ENCODE measurements at regions not wholly inside any gene's neighbourhood (a gene's known extent, or its start where the extent isn't known, plus 50 kb on each side); places are given as distances from the start of the nearest gene placed in this dataset.

DNA sequence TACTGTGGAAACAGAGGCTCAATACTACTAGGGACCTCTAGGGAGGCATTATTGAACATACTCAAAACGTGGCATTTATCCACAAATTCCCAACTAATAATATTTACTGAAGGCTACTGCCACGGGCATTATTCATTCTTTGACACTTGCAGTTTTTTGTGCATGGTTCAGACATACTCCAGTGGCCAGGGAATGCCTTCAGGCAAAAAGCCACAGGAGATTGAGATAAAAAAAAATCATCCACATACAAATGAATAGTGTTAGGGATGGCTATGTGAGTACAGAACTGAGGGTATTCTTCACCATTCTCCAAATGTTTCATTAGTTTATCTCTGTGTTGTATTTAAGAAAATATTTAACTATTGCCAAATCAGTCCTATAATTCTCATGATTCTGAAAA, 974.9 kb upstream of the PIK3C3 start:
- H3K36me3 ChIP-seq, result no peaks in the 10 kb centered on the region
- ATAC-seq (ENCODE audit: insufficient number of reproducible peaks, low FRiP score, low read depth) (no peak), DNase-seq (ENCODE audit: low spot score) (no peak)
- H3K9me3 ChIP-seq, result no peaks in the 10 kb centered on the region
- no peaks in the 10 kb centered on the region for H3K4me1 ChIP-seq (ENCODE audit: control insufficient read depth in 1 of 2, low read depth in 2 of 2)
- H3K27me3 ChIP-seq (replicated peaks; ENCODE audit: insufficient read depth), result no peaks in the 10 kb centered on the region
- H3K4me3 ChIP-seq, result no peak overlapping the region
- no peak for TF ChIP-seq CTCF (IDR thresholded peaks at IDR 0.05)
- H3K27ac ChIP-seq, result no peak overlapping the region

- DNase-seq (ENCODE audit: low spot score) (no peak), ATAC-seq (ENCODE audit: insufficient number of reproducible peaks, low FRiP score, low read depth) (no peak)
- Histone ChIP-seq H3K27me3 (replicated peaks; ENCODE audit: insufficient read depth) (no peaks in the 10 kb centered on the region), H3K4me1 (ENCODE audit: control insufficient read depth in 1 of 2, low read depth in 2 of 2) (no peaks in the 10 kb centered on the region), H3K4me3 (no peak overlapping the region), H3K9me3 (peaks cover 4% of the 10 kb centered on the region), H3K36me3 (no peaks in the 10 kb centered on the region), H3K27ac (no peak overlapping the region)
- TF ChIP-seq CTCF (IDR thresholded peaks at IDR 0.05), result no peak
Measured at GRCh38 chr18:40976050-40976449, 979.0 kb upstream of the PIK3C3 start.

GRCh38 chr18:40974448-40974847, 980.6 kb upstream of the PIK3C3 start:
- DNase-seq (ENCODE audit: low spot score) (no peak), ATAC-seq (ENCODE audit: insufficient number of reproducible peaks, low FRiP score, low read depth) (no peak)
- Histone ChIP-seq H3K4me3 (no peak overlapping the region), H3K4me1 (ENCODE audit: control insufficient read depth in 1 of 2, low read depth in 2 of 2) (no peaks in the 10 kb centered on the region), H3K36me3 (no peaks in the 10 kb centered on the region), H3K9me3 (peaks cover 4% of the 10 kb centered on the region), H3K27ac (no peak overlapping the region), H3K27me3 (replicated peaks; ENCODE audit: insufficient read depth) (no peaks in the 10 kb centered on the region)
- no peak for TF ChIP-seq CTCF (IDR thresholded peaks at IDR 0.05)

DNA sequence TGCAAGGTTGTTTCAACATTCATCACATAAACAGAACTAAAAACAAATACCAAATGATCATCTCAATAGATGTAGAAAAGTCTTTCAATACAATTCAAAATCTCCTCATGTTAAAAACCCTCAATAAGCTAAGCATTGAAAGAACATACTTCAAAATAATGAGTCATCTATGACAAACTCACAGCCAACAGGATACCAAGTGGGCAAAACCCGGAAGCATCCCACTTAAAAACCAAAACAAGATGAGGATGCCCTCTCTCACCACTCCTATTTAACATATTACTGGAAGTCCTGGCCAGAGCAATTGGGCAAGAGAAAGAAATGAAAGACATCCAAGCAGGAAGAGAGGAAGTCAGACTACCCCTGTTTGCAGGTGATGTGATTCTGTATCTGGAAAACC, 992.2 kb upstream of the PIK3C3 start:
- no peak overlapping the region for H3K27ac ChIP-seq
- no peaks in the 10 kb centered on the region for H3K4me1 ChIP-seq (ENCODE audit: control insufficient read depth in 1 of 2, low read depth in 2 of 2)
- no peaks in the 10 kb centered on the region for H3K27me3 ChIP-seq (replicated peaks; ENCODE audit: insufficient read depth)
- no peaks in the 10 kb centered on the region for H3K9me3 ChIP-seq
- H3K36me3 ChIP-seq, result no peaks in the 10 kb centered on the region
- ATAC-seq (ENCODE audit: insufficient number of reproducible peaks, low FRiP score, low read depth) (no peak), DNase-seq (ENCODE audit: low spot score) (no peak)
- no peak overlapping the region for H3K4me3 ChIP-seq
- no peak for TF ChIP-seq CTCF (IDR thresholded peaks at IDR 0.05)

GRCh38 chr18:40957533-40958070, 997.4 kb upstream of the PIK3C3 start:
- Histone ChIP-seq H3K9me3 (no peaks in the 10 kb centered on the region), H3K36me3 (no peaks in the 10 kb centered on the region), H3K27me3 (replicated peaks; ENCODE audit: insufficient read depth) (no peaks in the 10 kb centered on the region), H3K4me1 (ENCODE audit: control insufficient read depth in 1 of 2, low read depth in 2 of 2) (no peaks in the 10 kb centered on the region), H3K4me3 (no peak overlapping the region), H3K27ac (no peak overlapping the region)
- TF ChIP-seq CTCF (IDR thresholded peaks at IDR 0.05), result no peak
- ATAC-seq (ENCODE audit: insufficient number of reproducible peaks, low FRiP score, low read depth) (no peak), DNase-seq (ENCODE audit: low spot score) (no peak)
